SK-N-SH (cell line): ENCODE measurements at regions not wholly inside any gene's neighbourhood (a gene's known extent, or its start where the extent isn't known, plus 50 kb on each side); places are given as distances from the start of the nearest gene placed in this dataset.

Experiments used
- CTCF ChIP-seq: fragments of 200-600 bp; sonication (generic); IDR thresholded peaks from 2 replicates; pipeline ENCODE4 v1.6.1; 2017; ENCODE audit warnings: antibody characterized with exemption, mild to moderate bottlenecking, moderate library complexity
- EP300 ChIP-seq, 2 experiments: IDR thresholded peaks; 2 replicates each; pipeline versions ENCODE4 v1.4.0 to v1.6.1; 2012; ENCODE audit warnings: borderline replicate concordance in 1 of 2, low read depth in 1 of 2, low read length in 1 of 2
- TAF1 ChIP-seq: IDR thresholded peaks from 2 replicates; pipeline ENCODE4 v1.6.1; 2012; ENCODE audit warnings: low read depth, mild to moderate bottlenecking, low read length, moderate library complexity, borderline replicate concordance

GRCh38 chrX:110866421-110866820, 70.8 kb upstream of the CHRDL1 start:
- no peak for TF ChIP-seq CTCF
- TF ChIP-seq TAF1, result no peak
- TF ChIP-seq EP300 (IDR thresholded peaks at IDR 0.05; ENCODE audit: borderline replicate concordance in 1 of 2, low read depth in 1 of 2, low read length in 1 of 2), result no peak
